HG02840 (cell line): ENCODE measurements at regions not wholly inside any gene's neighbourhood (a gene's known extent, or its start where the extent isn't known, plus 50 kb on each side); places are given as distances from the start of the nearest gene placed in this dataset.

Experiments used
- ATAC-seq: cut with Tn5 transposase; IDR thresholded peaks from one replicate; pipeline ENCODE4 v1.9.1; 2021; ENCODE audit warnings: mild to moderate bottlenecking, moderate library complexity, moderate number of reproducible peaks; ENCODE audit not compliant: unreplicated experiment, low FRiP score

DNA sequence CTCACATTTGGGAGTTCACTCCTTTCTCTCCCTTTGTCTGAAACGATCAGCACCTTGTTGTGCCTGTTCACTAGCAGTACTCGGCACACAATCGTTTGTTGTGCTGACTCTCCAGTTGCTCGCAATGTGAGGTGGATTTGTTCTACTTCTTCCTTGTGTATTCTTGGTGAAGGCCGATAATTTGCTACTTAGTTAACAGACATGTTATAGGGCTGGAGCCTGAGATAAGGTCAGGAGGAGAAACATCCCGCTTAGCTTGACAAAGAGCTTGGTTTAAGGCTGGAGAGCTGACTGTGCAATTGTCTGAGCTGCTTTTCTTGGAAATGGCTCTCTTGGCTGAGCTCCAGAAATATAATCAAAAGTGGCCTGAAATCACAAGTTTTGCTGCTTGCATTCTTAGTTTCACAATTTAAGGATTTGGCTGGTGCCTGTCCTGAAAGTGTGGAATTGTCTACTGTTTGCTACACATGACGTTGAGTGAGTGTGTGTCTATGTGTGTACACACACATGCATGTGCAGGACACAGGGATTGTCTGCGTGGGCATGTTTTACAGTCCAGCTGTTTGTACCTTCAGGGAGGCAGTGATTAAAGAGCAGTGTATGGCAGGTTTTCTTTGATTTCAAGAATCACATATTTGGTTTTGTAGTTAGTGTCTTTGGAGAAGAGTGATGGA is 77.7 kb downstream of the ARF6 start:
- no peak for ATAC-seq

DNA sequence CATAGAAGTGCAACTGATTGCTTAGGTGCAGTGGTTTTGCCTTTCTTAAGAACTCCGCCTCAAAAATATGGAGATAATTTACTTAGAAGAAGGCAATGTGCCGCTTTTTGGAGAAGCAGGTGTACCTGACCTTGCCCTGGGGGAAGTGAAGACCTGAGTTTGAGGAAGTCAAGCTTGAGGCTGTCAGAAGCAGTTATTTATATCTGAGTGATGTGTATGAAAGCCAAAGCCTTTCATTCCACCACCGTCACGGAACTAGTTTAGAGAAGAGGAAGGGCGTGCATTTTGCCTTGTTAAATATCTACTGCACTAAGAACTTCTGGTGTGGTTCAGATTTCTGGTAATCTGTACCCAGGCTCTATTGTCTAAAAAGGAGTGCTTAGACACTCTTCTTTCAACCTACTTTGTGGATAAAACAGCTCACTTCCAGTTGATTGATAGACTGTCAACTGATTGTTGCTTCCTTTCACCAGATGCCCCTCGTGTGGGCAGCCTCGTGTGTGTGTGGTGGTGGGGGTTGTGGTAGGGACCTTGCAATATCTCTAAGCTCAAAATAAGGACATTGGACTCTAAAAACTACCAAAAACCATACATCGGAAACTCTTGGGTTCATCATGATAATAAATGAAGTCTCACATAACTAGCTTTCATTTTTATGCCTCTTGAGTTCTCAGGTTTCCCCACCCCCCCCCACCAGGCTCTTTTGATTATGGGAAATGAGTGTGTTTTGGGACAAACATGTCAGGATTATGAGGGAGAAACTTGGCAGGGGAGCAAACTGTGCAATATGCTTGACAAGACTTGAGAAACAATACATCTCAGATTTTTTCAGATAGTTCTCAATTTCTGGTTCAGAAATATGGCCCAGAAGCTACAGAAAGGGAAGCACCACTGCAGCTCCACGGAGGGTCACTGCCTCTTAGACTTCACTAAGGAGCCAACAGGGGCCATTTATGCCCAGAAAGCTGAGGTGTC is 78.6 kb downstream of the ARF6 start:
- peak; percentile 86 for ATAC-seq

DNA sequence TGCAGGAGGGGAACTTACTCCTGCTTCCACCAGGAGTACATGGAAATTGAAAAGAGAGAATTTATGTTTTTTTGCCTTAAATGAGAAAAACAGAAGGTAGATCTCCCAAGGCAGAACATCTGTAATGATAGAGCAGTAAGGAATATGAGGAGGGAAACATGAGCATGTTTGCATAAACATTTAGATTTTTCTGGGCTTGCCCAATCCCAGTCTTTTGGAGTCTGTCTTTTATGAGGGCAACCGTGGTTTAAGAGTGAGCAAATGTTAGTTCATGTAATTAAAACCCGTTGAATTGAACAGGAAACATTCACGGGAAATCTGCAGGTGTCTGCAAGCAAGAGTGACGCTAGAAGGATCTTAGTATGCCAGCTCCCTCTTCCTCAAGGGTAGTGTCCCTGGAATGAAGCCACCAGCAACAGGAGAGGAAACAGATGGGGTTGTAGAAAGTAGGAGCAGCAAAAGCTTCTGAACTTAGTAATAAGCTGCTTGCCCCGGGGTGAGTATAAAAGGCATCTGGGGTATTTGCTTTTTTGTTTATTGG is 79.3 kb downstream of the ARF6 start:
- ATAC-seq = no peak

DNA sequence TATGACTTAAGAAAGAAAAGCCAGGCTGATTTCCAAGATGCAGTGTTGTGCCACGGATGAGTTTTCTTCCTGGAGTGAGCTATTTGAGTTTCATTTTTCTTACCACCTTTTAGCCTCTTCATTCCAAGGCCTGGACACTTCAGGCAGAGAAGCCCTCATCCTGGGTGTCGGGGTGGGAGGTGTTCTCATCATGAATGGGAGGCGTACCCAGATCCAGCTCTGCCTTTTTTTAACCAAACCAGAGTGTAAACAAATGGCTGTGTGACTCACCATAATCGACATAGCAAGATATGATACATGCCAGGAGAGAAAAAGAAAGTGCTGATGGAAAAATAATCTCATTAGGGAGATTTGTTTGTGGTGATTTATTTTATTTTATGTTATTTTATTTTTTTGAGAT is 79.9 kb downstream of the ARF6 start:
- no peak for ATAC-seq

DNA sequence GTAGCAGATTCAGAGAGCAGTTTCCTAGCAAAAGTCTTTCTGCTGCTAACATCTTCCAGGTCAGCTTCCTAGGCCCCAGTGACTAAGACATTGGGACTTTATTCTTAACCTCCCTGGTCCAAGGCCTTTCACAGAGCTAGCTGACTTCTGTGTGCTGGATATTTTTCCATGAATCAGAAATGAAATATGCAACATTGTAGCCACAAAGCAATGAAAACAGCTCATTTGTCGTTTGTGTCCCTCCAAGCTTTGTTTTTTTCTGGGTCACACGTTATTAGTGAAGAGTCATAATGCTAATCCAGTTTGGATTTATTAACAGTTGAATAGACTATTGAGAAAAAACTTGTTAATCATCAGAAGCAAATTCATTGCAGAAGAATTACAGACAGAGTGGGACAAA is 82.4 kb downstream of the ARF6 start:
- no peak for ATAC-seq

DNA sequence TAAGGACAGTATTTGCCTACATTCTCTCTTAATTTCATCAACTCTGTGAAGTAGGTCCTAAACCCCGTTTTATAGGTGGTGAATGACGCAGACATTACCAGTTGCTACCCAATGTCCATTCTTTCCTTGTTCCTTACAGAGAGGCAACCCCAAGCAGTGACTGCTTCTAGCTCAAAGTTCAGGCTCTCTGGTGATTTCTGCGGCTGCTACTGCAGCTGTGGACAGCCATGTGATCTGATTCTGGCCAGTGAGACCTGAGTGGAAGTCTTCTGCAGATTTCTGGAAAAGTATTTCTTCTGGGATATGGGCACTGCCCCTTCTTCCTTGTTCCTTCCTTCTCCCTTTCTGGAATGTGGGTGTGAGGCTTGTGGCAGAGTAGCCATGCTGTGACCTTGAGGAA is 82.9 kb downstream of the ARF6 start:
- no peak for ATAC-seq

DNA sequence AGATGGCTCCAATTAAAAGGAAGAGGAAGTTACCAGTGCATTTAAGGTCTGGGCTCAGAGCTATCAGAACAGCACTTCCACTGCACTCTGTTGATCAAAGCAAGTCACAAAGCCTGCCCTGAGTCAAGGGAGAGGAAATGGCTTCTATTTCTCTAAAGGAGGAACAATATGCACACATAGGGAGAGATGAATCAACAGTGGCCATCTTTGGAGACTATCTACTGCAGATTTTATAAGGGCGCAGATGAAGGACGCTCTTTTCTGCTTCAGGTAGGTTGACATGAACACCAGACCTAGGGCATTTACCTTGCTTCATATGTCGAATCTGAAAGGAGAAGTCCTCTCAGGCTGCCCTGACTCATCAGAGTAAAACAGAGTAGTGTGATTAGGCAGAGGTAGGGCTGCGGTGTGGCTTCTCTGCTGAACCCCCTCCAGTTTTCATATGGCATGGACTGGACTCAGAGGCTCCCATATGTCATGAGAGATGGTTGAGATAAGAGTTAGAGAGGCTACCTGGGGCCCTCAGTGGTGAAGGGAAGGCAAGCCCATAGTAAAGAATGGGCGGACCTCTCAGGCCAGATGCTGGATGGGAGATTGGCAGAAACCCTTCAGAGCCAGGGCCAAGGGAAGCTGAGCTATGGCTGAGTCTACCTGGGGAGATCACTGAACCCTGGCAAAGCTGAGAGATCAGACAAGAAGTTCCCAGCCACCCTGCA is 84.4 kb downstream of the ARF6 start:
- ATAC-seq = no peak

DNA sequence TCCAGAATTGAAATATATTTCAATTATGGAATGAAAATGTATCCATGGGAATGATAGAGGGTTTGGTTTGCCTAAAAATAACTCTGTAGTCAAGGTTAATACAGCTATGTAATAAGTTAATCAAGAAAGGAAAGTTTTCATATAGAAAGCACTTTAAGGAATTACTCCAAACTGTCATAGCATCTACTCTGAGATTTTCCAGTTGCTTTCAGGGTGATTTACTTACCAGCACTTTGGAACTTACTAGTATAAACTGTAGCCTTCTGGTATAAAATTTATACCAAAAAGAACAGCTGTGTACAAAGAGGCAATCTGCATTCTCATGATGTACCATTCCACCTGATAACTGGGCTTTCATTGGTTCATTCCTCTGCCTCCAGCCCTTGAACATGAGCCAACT is 87.1 kb downstream of the ARF6 start:
- no peak for ATAC-seq

DNA sequence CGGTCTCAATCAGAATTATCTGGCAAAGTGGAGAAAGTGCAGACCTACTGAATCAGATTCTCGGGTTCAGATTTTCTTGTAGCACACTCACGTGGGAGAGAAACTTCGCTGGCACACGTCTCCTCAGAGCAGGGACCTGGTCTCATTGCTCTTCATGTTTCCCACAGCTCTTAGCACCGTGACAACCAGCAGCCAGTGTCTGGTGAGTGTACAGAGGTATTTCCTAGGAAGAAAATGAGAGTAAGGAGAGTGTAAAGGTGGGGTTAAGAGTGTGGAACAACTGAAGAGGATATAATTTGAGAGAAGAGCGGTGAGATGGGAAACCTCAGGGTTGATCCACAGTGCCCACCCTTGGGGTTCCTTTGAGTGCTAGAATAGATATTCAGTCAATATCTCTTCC is 89.2 kb downstream of the ARF6 start:
- ATAC-seq = no peak

DNA sequence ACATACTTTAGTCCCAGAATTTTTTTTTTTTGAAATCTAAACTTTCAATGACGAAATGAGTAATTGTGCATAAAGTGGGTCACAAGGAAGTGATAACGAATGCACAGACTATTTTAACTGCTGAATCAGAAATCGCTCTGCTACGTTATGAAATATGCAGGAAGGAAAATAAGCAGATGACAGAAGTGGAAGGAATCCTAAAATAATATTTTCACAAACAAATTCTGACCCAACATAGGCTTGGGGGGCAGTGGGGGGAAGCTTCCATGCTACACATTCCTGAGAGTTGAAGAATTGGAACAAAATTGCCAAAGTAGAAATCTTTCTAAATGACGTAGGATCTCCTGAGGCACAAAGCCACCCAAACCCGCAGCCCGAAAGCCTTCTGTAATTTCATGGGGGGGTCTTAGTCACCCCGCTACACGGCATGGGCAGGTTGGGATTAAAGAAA is 89.6 kb downstream of the ARF6 start:
- ATAC-seq = no peak

DNA sequence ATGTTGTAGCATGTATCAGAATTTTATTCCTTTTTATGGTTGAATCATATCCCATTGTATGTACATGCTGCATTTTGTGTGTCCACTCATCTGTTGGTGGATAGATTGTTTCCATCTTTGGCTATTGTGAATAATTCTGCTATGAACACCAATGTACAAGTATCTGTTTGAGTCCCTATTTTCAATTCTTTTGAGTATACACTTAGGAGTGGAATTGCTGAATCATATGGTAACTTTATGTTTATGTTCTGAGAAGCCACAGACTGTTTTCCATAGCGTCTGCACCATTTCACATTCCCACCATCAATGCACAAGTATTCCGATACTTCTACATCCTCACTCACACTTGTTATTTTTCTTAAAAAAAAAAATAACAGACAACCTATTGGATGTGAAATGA is 91.5 kb downstream of the ARF6 start:
- no peak for ATAC-seq

DNA sequence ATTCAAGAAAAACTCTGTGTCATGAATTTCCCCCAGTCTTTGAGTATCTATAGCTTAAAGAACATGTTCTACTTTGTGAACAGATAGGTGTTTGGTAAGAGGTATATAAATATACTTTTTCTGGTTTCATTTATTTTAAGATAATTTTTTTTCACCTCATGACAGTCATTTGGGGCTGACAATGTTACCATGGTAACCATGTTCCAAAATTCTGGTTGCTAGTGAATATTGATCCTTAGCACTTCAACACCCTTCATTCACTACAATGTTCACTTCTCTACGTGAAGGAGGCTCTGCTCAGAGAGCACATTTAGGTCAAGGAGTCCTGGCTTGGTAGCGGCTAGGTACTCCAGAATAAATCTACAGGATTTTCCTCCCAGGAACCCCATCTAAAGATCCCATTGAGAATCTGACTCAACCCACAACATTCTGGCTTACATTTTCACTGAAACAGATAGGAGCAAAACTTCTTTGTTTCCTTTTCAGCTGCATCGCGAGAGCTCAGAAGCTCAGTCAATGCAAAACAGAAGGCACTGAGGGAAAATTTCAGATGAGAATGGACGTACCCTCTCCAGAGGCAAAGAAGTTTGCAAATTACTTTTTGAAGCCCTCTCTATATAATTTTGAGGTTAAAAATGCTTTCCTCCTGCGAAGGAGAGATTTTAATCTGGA is 93.6 kb downstream of the ARF6 start:
- ATAC-seq = no peak

DNA sequence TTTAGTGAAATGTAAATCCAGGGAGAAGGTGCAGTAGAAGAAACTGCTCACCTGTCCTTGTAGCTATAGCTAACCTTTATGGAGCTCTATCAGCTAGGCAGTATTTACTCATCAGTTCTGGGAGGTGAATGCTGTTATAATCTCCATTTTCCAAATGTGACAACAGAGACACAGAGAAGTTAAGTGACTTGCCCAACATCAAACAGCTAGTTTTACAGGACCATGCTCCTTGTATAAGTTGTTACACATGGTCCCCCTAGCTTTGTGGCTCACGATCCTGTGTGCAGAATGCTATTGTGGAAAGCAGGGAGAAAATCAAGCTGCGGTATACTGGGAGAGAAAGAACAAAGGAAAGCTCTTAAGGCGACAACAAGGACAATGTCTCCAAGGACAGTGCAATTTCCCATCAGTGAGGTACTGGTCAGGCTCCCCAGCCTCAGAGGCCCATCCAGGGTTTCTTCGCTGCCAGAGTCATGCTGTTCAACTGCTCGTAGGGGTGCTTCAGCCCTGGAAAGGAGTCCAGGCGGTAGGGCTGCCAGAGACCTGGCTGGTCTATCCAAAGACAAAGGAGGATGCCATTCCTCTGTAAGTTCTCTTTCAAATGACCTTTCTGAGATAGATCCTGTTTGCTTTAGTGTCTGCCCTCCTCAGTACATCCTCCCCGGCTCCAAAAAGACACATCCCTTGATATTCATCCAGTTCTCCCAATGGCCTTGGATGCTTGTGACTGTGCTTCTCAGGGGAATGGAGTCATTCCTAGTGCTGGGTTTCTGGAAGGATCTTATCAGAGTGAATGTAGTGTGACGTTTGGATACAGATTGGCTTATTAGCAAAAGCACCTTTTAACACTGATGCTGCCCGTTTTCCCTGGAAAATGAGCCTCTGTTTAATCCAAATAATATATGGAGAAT is 95.5 kb downstream of the ARF6 start:
- ATAC-seq = no peak

DNA sequence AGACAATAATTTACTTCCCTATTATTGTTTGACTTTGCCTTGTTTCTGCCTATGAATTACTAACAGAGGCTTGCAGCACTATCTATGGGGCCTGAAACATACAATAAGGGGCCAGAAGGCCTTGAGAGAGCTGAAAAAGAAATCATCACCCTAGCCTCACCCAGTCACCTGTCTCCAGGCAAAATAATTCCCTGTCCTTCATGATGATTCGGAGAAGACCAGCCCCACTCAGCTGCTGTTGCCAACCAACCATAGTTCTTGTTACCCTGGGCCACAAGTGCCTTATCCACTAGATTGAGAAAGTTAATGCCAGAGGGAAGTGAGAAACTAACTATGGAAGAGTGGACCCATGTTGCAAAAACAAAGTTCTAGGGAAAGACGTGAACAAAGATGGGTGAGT is 97.1 kb downstream of the ARF6 start:
- ATAC-seq = no peak

DNA sequence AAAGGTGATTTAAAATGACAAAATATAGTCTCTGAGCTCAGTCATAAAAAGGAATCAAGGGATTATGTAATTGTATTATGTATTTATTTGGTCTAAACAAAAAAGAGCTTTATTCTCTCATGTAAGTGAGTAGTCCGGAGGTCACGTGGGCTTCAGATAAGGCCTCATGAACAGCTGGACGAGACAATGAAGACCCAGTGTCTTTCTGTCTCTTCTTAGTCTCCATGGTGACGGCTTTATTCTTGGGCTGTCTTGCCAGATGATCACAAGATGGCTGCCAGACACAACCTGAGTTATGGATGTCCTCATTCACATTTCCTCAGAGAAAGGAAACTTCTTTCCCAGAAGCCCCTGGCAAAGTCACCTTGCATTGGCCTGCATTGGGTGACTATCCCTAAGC is 98.6 kb downstream of the ARF6 start:
- no peak for ATAC-seq

DNA sequence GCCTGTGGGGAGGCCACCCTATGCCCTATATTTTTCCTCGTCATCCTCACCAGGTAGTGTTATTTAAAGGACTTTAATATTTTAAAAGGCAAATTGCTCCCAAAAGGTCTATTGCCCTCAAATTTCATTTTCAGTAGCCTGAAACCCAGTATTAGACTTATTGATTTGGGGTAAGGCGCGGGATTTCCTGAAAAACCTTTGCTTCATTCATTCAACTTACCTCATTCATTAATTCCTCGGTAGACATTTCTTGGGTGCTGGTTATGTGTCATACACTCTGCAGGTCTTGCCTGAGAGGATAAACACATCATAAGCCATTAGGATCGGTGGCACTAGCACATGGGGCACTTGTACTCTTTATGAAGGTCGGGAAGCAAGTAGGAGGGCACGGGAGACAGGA is 99.2 kb downstream of the ARF6 start:
- ATAC-seq = no peak

DNA sequence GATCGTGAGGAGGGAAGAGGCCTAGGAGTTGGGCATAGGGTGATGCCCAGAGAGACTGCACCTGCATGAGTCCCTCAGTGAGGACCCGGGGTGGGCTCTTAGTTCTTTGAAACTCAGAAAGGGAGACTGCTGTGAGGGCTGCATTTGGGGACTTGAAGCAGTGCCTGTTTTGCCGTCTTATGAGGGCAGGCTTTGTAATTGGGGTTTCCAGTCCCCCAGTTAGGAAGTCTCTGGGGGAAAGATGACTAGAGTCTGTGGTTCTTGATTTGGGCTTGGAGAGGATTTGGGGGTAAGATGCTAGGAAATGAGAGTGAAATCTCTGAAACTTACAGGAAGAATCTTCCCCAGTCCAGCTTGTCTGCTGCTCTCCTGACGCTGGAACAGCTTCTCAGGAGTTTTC is 99.6 kb downstream of the ARF6 start:
- ATAC-seq = no peak

DNA sequence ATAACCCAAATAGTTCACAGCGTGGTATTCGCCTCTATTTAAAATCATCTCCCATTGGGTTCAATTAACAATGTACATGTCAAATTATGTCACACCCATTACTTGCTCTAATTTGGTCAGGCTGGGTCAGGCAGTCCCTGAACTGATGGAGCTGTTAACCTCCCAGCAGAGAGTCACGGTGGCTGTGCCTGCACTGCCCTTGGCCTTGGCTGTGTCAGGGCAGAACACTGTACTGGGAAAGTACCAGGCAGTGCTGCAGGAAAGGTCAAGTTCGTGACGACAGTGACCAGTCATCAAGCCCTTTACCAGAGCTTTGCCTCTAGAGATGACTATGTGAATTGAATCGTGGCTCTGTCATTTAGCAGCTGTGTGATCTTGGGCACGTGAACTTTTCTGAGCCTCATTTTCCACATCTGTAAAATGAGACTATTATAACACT is 100.0 kb downstream of the ARF6 start:
- peak; percentile 62 for ATAC-seq

DNA sequence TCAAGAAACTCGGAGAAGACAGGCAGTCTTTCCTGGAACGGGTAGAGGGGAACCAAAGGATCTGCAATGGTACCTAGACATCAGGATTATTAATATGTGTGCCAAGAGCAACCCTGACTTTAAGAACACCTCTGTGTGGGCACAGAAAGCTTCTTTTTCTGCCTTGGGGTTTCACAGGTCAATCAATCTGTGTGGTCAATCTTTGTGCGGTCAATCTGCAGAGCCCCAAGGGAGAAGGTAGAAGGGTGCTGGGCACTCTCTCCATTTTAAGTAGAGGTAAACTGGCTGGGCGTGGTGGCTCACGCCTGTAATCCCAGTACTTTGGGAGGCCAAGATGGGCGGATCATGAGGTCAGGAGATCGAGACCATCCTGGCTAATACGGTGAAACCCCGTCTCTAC is 100.7 kb downstream of the ARF6 start:
- no peak for ATAC-seq
